NB4 (cell line): ENCODE measurements at regions not wholly inside any gene's neighbourhood (a gene's known extent, or its start where the extent isn't known, plus 50 kb on each side); places are given as distances from the start of the nearest gene placed in this dataset.

ENCODE experiments used
- DNase-seq: peaks from one replicate; pipeline ENCODE4 v3.0.0; 2010; ENCODE audit warnings: low read depth
- H3K4me3 ChIP-seq: one replicate; pipeline ENCODE4 v1.5.1; 2011; ENCODE audit warnings: mild to moderate bottlenecking, low read depth, low read length, moderate library complexity
- CTCF ChIP-seq: IDR thresholded peaks from one replicate; pipeline ENCODE4 v1.5.1; 2012; ENCODE audit warnings: low read depth, low read length
- MAX ChIP-seq: IDR thresholded peaks from 2 replicates; pipeline ENCODE4 v1.6.1; 2011; ENCODE audit warnings: low read depth, low read length
- MYC ChIP-seq: IDR thresholded peaks from 2 replicates; pipeline ENCODE4 v1.6.1; 2011; ENCODE audit warnings: low read depth, low read length
- POLR2A ChIP-seq: IDR thresholded peaks from 2 replicates; pipeline ENCODE4 v1.6.1; 2011; ENCODE audit warnings: mild to moderate bottlenecking; ENCODE audit not compliant: insufficient read length; ENCODE audit errors: extremely low read depth

- DNase-seq, result no peak
- H3K4me3 ChIP-seq, result no peak overlapping the region
- TF ChIP-seq MAX, result no peak
- no peak for TF ChIP-seq CTCF
- TF ChIP-seq POLR2A, result no peak
- TF ChIP-seq MYC, result no peak
Measured at GRCh38 chr1:244758708-244759107, 76.8 kb upstream of the COX20 start.

GRCh38 chr1:244759158-244759557, 76.3 kb upstream of the COX20 start:
- TF ChIP-seq POLR2A, result no peak
- no peak for TF ChIP-seq MYC
- TF ChIP-seq MAX, result no peak
- TF ChIP-seq CTCF, result no peak
- no peak for DNase-seq
- H3K4me3 ChIP-seq, result no peak overlapping the region

GRCh38 chr1:244760471-244760870, 75.0 kb upstream of the COX20 start:
- DNase-seq, result no peak
- no peak for TF ChIP-seq POLR2A
- no peak for TF ChIP-seq MAX
- no peak for TF ChIP-seq MYC
- TF ChIP-seq CTCF, result no peak
- H3K4me3 ChIP-seq, result no peak overlapping the region

GRCh38 chr1:244761279-244761678, 74.2 kb upstream of the COX20 start:
- no peak for DNase-seq
- H3K4me3 ChIP-seq, result no peak overlapping the region
- TF ChIP-seq MYC, result no peak
- TF ChIP-seq CTCF, result no peak
- no peak for TF ChIP-seq POLR2A
- no peak for TF ChIP-seq MAX

- TF ChIP-seq CTCF, result no peak
- no peak for TF ChIP-seq POLR2A
- TF ChIP-seq MAX, result no peak
- no peak for TF ChIP-seq MYC
- no peak for DNase-seq
Measured at GRCh38 chr1:244762629-244763028, 72.8 kb upstream of the COX20 start.

GRCh38 chr1:244768186-244768585, 67.3 kb upstream of the COX20 start:
- no peak for TF ChIP-seq MYC
- TF ChIP-seq MAX, result no peak
- no peak for TF ChIP-seq POLR2A
- TF ChIP-seq CTCF, result no peak
- no peak for DNase-seq
- no peak overlapping the region for H3K4me3 ChIP-seq

More at GRCh38 chr1:244762629-244763028, 72.8 kb upstream of the COX20 start:
- no peak overlapping the region for H3K4me3 ChIP-seq
